COLO668 (cell line): ENCODE measurements at regions not wholly inside any gene's neighbourhood (a gene's known extent, or its start where the extent isn't known, plus 50 kb on each side); places are given as distances from the start of the nearest gene placed in this dataset.
A peak's percentile ranks its signal among the peaks of the same experiment; 100 is the strongest.

ENCODE experiments used
- DNase-seq: peaks from one replicate; lab custom pipeline; 2025; ENCODE audit not compliant: unreplicated experiment; lab: John Stamatoyannopoulos, UW

DNA sequence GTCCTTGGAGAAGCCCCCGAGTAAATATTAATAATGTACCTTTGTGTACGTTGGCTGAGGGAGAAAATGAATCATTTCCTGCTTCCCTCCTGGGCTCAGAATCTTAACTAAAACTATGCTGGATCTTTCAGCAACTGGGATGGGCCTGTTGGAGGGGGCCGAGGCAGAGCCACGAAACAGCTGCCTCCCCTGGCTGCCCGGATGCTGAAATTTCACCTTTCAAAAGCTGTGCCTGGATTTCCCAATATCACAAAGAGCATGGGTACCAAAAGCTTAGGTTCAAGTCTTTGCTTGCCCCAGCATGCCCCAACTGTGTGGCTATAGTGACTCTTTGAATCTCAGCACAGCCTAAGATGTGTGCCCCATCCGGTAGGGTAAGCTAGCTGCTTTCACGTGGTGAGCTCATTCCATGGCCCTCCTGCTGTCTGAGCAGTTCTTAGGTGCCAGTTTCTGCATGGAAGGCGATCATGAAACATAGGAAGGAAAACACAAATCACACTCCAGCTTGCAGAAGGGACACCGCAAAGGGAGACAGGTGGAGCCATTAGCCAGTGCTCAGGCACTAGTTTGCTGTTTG lies 473.5 kb downstream of the PTPRU start:
- peak; percentile 25 for DNase-seq

DNA sequence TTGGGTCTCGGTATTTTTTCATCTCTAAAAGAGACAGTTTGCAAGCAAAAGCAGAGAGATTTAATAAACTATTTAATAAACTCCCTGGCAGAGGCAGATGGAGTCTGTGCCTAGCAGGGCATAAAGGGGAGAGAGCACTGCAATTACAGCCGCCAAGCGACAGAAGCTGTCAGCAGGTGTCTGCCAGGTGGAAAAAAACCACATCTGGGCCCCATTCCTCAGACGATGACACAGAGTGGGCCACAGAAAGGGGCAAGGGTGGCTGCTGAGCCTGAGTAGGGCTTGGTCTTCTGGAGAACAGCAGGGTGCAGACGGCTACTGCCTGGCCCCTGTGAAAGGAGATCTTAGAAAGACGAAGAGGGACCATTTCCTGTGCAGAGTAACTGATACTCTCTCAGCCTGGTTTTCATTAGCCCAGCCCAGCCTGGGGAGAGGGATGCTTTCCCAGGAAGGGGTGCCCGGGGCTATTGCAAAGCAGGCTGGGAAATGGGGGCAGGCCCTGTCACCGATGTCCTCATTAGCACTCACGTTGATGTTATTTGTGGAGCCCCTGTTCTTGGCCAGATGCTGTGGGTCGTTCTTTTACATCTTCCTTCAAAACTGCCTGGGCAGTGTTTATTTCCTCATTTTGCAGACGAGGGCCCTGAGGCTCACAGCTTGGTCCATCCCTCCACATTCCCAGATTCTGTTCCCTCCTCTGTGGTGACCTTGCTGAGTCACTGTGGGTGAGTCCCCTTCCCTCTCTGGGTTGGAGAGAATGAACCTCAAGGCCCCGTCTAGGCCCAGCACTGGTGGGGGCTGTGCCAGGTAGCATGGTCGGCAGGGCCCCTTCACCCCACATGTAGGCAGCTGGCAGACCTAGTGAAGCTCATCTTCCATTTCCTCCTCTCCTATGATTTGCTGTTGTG lies 472.7 kb downstream of the PTPRU start:
- DNase-seq: peak; percentile 58

DNA sequence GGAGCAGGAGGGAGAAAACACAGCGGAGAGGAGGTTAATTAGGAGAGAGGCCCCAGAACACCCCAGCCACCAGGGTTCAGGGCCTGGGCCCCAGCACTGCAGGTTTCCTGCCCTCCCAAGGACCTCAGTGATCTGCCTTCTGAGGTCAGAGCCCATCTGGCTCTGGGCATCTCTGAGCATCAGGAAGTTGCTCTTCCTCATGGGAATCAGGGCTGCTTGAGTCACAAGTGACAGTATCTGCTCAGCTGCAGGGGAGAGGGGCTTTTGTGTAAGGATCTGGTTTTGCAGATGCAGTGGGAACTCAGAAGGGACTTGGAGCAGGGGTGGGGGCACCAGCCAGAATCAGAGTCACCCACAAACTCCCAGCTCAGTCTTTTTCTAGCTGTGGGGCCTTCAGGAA lies 472.1 kb downstream of the PTPRU start:
- DNase-seq: no peak

DNA sequence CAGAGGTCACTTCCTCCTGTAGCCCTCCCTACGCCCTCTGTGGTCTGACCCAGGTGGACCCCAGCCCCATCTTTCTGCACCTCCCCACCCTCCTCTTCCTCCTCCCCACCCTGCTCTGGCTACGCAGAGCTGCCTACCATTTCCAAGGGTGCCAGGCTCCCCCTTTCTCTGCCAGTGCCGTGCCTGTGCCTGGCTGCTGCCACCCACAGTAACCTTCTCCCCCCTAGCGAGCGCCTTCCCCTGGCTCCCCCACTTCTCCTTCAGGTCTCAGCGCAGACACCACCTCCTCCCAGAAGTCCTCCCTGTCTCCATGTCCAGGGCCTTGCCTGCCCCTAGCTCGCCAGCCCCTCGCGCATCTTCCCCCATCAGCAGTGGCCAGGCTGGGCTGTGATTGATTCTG lies 471.5 kb downstream of the PTPRU start:
- no peak for DNase-seq

DNA sequence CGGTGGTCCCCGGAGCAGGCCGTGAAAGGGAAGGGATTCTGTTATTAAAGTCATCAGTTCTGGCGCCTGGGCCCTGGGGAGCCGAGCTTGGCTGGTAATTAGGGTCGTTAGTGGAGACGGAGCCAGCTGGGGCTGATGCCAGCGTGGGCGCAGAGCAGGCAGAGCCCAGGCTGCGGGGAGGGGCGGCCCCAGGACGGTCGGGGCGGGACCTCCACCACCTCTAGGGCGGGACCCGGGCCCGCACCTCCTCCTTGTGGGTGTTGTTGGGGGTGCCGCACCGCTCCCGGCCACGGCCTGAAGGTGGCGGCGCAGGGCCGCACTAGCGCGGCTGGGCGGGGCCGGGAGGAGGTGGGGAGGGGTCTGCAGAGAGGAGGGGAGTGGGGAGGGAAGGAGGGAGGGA lies 470.6 kb downstream of the PTPRU start:
- peak; percentile 18 for DNase-seq

DNA sequence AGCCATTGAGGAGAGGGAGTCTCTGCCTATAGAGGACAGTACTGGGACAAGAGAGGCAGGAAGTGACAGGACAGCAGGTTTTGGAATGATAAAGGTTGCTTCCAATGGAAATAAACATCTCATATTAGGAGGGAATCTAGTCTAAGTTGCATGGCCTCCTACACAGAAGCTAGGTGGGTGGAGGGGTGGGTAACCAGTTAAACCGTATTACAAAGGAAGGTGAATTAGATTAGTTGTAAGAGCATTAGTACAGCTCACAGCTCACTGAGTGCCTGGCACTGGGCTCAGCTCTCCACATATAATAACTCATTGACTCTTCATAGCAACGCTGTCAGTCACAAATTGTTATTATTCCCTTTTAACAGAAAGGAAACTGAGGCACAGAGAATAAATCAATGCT lies 468.1 kb downstream of the PTPRU start:
- no peak for DNase-seq

DNA sequence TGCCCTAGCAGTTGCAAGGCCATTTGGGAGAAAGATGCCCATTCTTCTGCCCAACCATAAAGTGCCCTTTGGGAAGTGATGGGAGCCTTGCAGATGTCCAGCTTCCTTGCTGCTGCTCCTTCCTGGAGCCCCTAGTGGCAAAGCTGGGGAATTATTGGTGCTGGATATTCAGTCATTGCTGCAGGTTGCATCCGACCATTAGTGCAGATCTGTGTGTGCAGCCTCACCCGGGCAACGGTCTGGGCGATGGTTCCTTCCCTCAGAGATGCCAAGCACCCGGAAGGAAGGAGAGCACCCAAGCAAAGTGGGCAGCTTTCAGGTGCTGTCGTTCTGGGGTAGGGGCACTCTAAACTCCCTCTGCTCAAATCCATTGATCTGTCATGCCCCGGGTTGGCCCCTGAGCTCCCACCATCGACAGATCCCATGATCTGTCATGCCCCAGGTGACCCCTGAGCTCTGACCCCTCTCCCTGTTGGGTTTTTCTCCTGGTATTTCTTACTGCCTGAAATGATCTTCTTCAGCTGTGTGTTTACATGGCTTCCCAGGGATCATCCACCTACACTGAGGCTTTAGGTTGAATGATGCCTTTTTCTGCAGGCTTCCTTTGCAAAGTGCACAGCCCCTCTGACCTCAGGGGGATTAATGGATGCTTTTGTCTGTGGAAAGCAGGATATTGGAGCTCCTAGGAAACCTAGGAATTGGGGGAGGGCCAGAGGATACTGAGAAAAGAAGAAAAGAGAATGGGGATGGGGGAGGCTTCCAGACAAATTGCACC lies 467.5 kb downstream of the PTPRU start:
- peak; percentile 29 for DNase-seq

DNA sequence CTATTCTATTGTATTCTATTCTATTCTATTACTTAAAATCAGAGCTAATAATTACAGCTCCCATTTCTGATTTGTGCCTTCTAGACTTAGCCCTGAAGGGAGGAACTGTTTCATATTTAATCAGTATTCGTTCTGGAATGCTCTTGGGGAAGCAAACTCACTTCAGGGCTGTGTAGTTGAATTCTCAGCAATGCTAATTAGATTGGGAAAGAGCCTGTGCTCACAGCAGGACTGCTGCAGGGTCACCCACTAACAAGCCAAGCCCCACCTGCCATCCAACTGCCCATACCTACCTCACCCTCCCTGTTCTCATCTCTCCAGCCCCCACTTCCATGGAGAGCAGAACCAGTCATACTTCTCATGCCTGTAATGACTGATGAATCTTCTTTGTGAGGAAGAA lies 464.2 kb downstream of the PTPRU start:
- no peak for DNase-seq

DNA sequence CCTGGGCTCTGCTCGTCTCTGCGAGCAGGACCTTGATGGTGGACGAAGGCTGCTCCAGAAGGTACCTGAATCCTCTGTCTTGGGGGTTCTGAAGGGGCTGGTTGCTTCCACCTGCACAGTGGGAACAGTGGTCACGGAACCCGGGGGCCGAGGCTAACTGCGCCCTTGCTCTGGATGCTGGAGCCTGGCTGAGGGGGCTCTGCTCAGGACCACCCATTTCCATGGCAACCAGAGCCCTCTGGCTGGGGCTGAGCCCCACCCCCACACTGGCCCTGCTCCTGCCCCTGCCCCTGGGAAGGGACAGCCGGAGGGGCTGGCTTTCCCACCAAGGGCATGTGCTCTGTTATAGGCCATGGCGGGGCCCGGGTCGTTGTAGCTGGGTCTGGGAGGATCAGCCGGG lies 462.3 kb downstream of the PTPRU start:
- no peak for DNase-seq

DNA sequence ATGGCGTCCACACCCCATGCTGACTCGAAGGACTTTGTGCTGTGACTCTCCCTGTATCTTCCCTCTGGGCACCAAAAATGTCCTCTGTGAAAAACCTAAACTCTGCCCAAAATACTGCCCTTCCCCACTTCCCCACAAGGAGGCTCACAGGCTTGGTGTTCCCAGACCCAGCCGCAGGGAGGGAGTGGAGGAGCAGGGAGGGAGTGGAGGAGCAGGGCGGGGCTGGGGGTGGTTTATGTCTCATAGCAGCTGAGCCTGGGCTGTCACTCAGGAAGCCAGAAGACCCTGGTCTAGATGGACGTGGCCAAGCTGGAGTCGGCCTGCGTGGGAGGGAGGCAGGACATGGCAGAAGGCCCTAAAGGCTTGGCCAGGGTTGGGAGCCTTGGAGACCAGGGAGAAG lies 461.7 kb downstream of the PTPRU start:
- DNase-seq: no peak

DNA sequence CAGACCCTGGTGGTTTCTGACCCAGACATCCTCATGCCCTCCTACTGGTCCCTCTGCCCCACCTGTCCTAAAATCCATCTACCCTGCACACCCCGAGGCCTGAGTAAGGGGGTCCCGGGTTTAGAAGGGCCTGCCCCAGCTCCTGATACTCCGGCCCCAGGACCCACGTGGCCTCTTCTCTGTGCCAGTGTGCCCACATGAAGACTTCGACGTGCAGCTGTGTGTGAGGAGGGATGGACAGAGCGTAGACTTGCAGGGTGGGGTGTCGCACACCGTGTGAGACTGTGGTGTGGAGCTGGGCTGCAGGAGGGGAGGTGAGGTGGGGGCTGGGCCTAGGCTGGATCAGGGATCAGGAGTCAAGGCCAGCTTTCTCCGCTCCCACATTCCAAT lies 461.1 kb downstream of the PTPRU start:
- no peak for DNase-seq

DNA sequence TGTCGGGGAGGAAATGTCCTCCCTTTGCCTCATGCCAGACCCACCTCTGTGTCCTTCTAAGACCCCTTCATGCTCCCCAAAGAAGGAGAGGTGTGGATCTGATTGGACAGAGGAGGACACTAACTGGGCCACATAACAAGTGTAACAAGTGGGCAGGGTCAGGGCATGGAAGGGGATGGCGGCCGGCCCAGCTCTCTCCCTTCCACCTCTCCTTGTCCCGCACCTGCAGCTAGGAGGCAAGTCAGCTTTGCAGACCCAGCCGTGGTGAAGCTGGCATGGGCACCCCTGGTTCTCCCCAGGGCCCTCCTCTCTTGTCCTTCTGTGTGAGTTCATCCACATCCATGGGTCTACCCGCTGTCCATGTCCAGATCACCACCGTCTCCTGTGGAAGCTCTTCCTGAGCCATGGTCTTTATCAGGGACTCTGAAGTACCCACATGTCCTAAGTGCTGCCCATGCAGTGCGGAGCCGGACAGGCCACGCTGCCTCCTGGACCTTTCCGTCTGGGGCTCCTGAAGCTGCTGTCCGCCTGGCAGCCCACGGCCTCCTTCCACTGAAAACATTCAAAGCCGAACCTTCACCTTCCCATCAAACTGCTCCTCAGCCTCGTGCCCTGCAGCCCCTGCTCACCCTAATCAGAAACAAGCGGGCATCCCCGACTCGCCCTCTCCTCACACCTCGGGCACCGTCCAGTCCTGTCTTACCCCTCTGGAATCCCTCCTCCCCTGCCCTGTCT lies 460.5 kb downstream of the PTPRU start:
- DNase-seq: no peak

DNA sequence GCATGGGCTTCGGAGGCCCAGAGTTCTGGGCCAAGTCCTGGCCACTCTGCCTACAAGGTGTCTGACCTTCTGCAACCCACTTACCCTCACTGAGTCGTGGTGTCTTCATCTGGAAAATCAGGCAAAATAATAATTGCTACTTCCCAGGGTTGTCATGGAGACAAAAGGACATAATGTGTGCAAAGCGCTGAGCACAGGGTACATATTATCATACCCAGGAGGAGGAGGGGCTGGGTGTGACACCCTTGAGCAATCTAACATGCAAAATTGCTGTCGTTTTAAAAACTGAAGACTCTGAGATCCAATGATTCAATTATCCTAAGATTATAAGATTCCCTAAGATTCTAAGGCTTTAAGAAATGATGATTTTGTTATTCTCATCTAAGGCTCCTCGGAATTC lies 459.5 kb downstream of the PTPRU start:
- DNase-seq: no peak

DNA sequence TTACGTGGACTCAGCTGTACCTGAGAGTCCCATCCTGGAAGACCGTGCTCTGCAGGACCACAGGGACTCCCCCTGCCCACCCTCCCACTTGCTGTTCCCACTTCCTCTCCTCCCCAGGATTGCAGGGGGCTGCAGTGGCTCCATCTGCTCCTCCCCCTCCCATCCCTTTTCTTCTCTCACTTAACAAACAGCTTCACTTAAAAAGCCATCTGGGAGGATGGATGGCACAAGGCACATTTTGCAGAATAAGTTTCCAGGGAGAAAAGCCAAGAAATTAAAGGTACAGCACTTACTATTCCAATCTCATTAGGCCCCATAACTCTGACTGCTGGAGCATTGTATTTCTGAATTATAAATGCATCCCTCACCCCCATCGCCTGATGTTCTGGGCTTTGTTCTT lies 458.7 kb downstream of the PTPRU start:
- no peak for DNase-seq

DNA sequence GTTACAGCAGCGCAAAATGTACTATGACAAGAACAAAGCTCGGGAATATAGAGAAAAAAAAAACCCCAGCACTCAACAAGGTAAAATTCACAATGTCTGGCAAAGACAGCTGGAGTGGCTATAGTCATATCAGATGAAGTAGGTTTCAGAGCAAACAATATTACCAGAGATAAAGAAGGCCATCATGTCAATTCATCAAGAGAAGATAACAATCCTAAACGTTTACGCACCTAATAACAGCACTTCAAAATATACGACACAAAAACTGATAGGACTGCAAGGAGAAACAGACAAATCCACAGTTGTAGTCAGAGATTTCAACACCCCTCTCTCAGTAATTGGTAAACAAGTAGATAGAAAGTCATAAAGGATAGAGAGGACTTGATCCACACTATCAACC lies 455.2 kb downstream of the PTPRU start:
- DNase-seq: no peak

DNA sequence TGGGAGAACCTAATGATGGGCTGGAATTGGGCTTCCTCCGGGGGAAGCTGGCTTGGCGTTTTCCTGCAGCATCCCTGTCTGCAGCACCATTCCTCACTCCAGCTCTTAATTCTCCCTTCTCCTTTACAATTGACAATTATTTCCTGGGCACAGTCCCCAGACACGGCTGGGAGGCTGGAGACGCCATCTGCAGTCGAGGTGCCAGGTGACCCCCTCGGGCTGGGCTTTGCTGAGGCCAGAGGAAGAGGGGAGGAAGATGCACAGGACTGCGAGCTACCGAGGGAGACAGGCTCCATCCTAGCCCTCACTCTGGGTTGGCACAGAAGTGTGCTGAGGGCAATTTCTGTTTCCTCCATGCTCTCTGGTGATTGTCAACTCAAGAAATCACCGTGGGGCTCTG lies 453.8 kb downstream of the PTPRU start:
- no peak for DNase-seq

DNA sequence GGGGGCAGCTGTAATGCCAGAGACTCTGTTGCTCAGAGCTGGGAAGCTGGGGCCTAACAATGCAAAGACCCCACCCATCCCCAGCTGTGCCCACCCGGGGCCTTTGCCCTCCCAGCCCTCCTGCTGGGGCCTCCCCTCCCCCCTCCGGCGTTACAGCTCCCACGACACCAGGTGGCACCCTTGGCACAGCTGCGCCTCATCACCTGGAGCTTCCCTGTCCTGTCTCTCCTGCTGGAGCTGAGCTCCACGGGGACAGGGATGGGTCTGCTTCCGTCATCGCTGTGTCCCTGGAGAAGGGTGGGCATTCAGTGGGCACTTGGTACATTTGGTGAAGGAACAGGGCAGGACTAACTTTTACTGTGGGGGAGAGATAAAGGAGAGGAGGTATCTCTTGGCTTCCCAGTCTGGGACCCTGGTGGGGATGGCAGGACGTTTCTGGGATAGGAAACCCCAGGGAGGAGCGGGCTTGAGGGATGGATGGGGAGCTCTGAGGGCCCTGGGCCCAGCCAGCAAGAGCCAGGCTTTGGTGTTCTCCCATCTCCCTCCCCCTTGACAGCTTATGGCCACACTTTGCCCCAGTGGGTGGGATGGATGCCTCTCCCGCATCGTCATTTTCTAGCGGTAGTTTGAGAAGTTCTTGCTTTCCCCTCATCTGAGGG lies 453.2 kb downstream of the PTPRU start:
- DNase-seq: no peak

DNA sequence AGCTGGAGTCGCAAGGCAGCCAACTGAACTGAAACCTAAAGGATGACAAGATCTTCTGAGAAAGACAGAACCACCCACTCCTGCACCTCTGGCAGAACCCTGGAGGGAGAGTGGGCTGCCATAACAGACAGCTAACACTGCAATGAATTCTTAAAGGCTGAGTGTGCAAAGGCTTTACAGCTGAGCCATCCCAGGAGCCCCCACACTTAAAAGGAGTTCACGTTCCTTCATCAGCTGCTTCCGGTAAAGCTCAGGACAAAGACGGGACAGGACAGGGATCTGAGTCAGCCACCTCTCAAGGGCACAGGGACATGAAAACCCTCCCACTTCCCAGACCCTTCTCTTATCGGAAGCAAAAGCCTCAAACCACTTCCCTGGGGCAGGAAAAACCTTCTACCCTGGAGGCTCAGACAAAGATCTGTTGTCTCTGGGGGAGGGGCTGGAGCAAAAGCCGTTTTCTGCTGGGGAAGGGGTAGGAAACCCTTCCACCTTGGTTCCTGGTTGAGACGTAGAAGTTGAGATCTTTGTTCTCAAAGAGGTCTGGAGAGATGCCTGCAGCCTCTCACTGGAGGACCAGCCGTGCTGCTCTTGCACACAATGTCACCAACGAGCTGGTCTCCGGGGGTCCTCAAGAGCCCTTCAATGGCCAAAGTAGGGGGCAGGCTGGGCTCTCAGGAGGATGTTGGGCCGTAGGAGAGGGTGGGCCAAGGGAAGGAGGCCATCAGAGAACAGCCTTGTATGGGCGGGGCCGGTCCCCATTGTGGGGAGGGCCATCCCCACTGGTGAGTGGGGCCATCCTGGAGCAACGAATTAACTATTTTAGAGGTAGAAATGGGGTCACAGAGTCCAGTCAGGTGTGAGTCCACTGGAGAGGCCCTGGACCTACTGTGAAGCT lies 452.4 kb downstream of the PTPRU start:
- DNase-seq: no peak

DNA sequence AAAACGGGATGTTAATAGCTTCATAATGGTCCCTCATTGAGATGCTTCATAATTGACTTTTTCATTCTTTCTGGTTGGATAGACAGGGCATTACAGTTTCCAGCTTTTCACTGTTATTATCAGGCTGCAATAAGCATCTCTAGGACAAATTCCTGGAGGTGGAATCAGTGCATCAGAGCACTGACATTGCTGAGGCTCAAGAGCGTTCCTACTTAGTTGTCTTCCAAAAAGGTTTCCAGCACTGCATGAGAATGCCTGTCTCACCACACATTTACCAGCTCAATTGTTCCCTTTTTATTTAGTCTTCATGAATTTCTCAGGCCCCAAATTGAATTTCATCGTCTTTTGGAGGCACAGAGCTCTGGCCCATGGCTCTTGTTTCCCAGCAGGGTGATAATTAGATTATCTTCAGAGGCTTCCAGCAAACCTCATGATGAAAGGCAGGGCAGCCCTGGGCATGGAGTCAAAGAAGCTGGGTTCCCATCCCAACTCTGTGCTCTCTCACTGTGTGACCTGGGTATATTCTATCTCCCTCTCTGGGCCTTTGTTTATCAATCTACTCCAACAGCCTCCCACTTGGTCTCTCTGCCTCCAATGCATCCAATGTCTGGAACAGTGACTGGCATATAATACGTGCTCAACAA lies 451.4 kb downstream of the PTPRU start:
- DNase-seq: no peak
